ENCODE measurements at regions not wholly inside any gene's neighbourhood (a gene's known extent, or its start where the extent isn't known, plus 50 kb on each side); places are given as distances from the start of the nearest gene placed in this dataset.

GRCh38 chr7:91553410-91553895 is 289.2 kb downstream of the FZD1 start:
- Histone ChIP-seq H3K79me2 (ENCODE audit: insufficient read depth, low read length) (no peaks in the 10 kb centered on the region), H3K9me2 (replicated peaks; ENCODE audit: insufficient read depth, low read length) (no peaks in the 10 kb centered on the region), H3K36me3 (ENCODE audit: low read length) (no peaks in the 10 kb centered on the region), H4K20me1 (ENCODE audit: low read depth, low read length) (no peaks in the 10 kb centered on the region), H3K4me2 (ENCODE audit: low read depth, low read length, poor library complexity, severe bottlenecking) (no peak overlapping the region), H3F3A (ENCODE audit: insufficient read depth) (no peaks in the 10 kb centered on the region), H3K27ac (ENCODE audit: low read depth, low read length) (no peak overlapping the region), H3K27me3 (ENCODE audit: low read length) (no peaks in the 10 kb centered on the region), H3K9me3 (ENCODE audit: insufficient read depth, low read length) (no peaks in the 10 kb centered on the region), H3K9ac (ENCODE audit: low read length) (no peak overlapping the region), H3K4me3 (ENCODE audit: insufficient read depth, low read length, poor library complexity, severe bottlenecking) (no peak overlapping the region), H2AFZ (ENCODE audit: low read depth, low read length, severe bottlenecking) (no peak overlapping the region)
- no peak for TF ChIP-seq CTCF (IDR thresholded peaks at IDR 0.05; ENCODE audit: insufficient read depth, low read length, poor library complexity, severe bottlenecking)
- TF ChIP-seq EZH2phosphoT487 (conservative IDR thresholded peaks at IDR 0.05; ENCODE audit: low read length), result no peak

GRCh38 chr7:91554883-91555282 is 290.6 kb downstream of the FZD1 start:
- no peaks in the 10 kb centered on the region for H3K9me2 ChIP-seq (replicated peaks; ENCODE audit: insufficient read depth, low read length)
- no peaks in the 10 kb centered on the region for H3K79me2 ChIP-seq (ENCODE audit: insufficient read depth, low read length)
- TF ChIP-seq EZH2phosphoT487 (conservative IDR thresholded peaks at IDR 0.05; ENCODE audit: low read length) (no peak), CTCF (IDR thresholded peaks at IDR 0.05; ENCODE audit: insufficient read depth, low read length, poor library complexity, severe bottlenecking) (no peak)
- H3K36me3 ChIP-seq (ENCODE audit: low read length), result no peaks in the 10 kb centered on the region
- no peaks in the 10 kb centered on the region for H3K9me3 ChIP-seq (ENCODE audit: insufficient read depth, low read length)
- no peaks in the 10 kb centered on the region for H4K20me1 ChIP-seq (ENCODE audit: low read depth, low read length)
- H3K27me3 ChIP-seq (ENCODE audit: low read length), result no peaks in the 10 kb centered on the region
- no peaks in the 10 kb centered on the region for H3F3A ChIP-seq (ENCODE audit: insufficient read depth)
- no peak overlapping the region for H3K4me2 ChIP-seq (ENCODE audit: low read depth, low read length, poor library complexity, severe bottlenecking)
- H2AFZ ChIP-seq (ENCODE audit: low read depth, low read length, severe bottlenecking), result no peak overlapping the region
- no peak overlapping the region for H3K27ac ChIP-seq (ENCODE audit: low read depth, low read length)
- no peak overlapping the region for H3K9ac ChIP-seq (ENCODE audit: low read length)
- no peak overlapping the region for H3K4me3 ChIP-seq (ENCODE audit: insufficient read depth, low read length, poor library complexity, severe bottlenecking)

- H3K27me3 ChIP-seq (ENCODE audit: low read length), result no peaks in the 10 kb centered on the region
- H3K4me2 ChIP-seq (ENCODE audit: low read depth, low read length, poor library complexity, severe bottlenecking), result no peak overlapping the region
- no peaks in the 10 kb centered on the region for H3K9me3 ChIP-seq (ENCODE audit: insufficient read depth, low read length)
- H3K79me2 ChIP-seq (ENCODE audit: insufficient read depth, low read length), result no peaks in the 10 kb centered on the region
- H4K20me1 ChIP-seq (ENCODE audit: low read depth, low read length), result no peaks in the 10 kb centered on the region
- TF ChIP-seq CTCF (IDR thresholded peaks at IDR 0.05; ENCODE audit: insufficient read depth, low read length, poor library complexity, severe bottlenecking) (no peak), EZH2phosphoT487 (conservative IDR thresholded peaks at IDR 0.05; ENCODE audit: low read length) (no peak)
- H3K9ac ChIP-seq (ENCODE audit: low read length), result no peak overlapping the region
- no peaks in the 10 kb centered on the region for H3F3A ChIP-seq (ENCODE audit: insufficient read depth)
- H3K27ac ChIP-seq (ENCODE audit: low read depth, low read length), result no peak overlapping the region
- no peaks in the 10 kb centered on the region for H3K9me2 ChIP-seq (replicated peaks; ENCODE audit: insufficient read depth, low read length)
- no peaks in the 10 kb centered on the region for H3K36me3 ChIP-seq (ENCODE audit: low read length)
- no peak overlapping the region for H3K4me3 ChIP-seq (ENCODE audit: insufficient read depth, low read length, poor library complexity, severe bottlenecking)
- no peak overlapping the region for H2AFZ ChIP-seq (ENCODE audit: low read depth, low read length, severe bottlenecking)
Observed at GRCh38 chr7:91556239-91556638, 292.0 kb downstream of the FZD1 start.

Measured in SU-DHL-6 (cell line).